GM23338 (cell line): ENCODE measurements at regions not wholly inside any gene's neighbourhood (a gene's known extent, or its start where the extent isn't known, plus 50 kb on each side); places are given as distances from the start of the nearest gene placed in this dataset.

Source experiments
- ATAC-seq: fragments of 200-7000 bp; cut with Tn5 transposase; 3 replicates; pipeline ENCODE4 v1.9.1; 2020
- DNase-seq: peaks from one replicate; pipeline ENCODE4 v3.0.0-alpha.2; 2015; ENCODE audit warnings: low spot score
- H2AFZ ChIP-seq: fragments of 200-600 bp; sonication (generic); 2 replicates; pipeline ENCODE4 v1.8.0; 2016; ENCODE audit warnings: antibody characterized with exemption, mild to moderate bottlenecking, moderate library complexity
- H3F3A ChIP-seq: fragments of 200-600 bp; sonication (generic); replicated peaks from 2 replicates; pipeline ENCODE4 v1.8.0; 2017; ENCODE audit warnings: antibody characterized with exemption, mixed run types, low read depth
- H3K27ac ChIP-seq: fragments of 200-600 bp; sonication (generic); 2 replicates; pipeline ENCODE4 v1.6.1; 2016; ENCODE audit warnings: low read depth
- H3K27me3 ChIP-seq: fragments of 200-600 bp; sonication (generic); 2 replicates; pipeline ENCODE4 v1.8.0; 2016; ENCODE audit warnings: mild to moderate bottlenecking, mixed run types, moderate library complexity; ENCODE audit not compliant: insufficient read depth
- H3K36me3 ChIP-seq: fragments of 200-600 bp; sonication (generic); 2 replicates; pipeline ENCODE4 v1.8.0; 2016; ENCODE audit warnings: mild to moderate bottlenecking; ENCODE audit not compliant: insufficient read depth
- H3K4me1 ChIP-seq: fragments of 200-600 bp; sonication (generic); 2 replicates; pipeline ENCODE4 v1.8.0; 2016; ENCODE audit warnings: mild to moderate bottlenecking, moderate library complexity; ENCODE audit not compliant: insufficient read depth
- H3K4me2 ChIP-seq: fragments of 200-600 bp; sonication (generic); 2 replicates; pipeline ENCODE4 v1.7.1; 2017; ENCODE audit warnings: mixed run types
- H3K4me3 ChIP-seq: fragments of 200-600 bp; sonication (generic); 2 replicates; pipeline ENCODE4 v1.6.1; 2016; ENCODE audit warnings: mixed run types
- H3K79me2 ChIP-seq: fragments of 200-600 bp; sonication (generic); replicated peaks from 2 replicates; pipeline ENCODE4 v1.8.0; 2017; ENCODE audit warnings: mild to moderate bottlenecking; ENCODE audit not compliant: insufficient read depth
- H3K9me2 ChIP-seq: fragments of 200-600 bp; sonication (generic); 2 replicates; pipeline ENCODE4 v1.8.0; 2017; ENCODE audit not compliant: insufficient read depth
- H4K20me1 ChIP-seq: fragments of 200-600 bp; sonication (generic); replicated peaks from 2 replicates; pipeline ENCODE4 v1.8.0; 2017; ENCODE audit warnings: mild to moderate bottlenecking; ENCODE audit not compliant: insufficient read depth
- H3K27ac Mint-ChIP-seq: 2 replicates; pipeline ENCODE4 v1.8.0; 2020; ENCODE audit warnings: inconsistent platforms, mild to moderate bottlenecking, moderate library complexity, mixed read lengths
- H3K27me3 Mint-ChIP-seq: 3 replicates; pipeline ENCODE4 v1.8.0; 2022; ENCODE audit warnings: low read depth, mild to moderate bottlenecking, moderate library complexity, mixed read lengths, inconsistent platforms; ENCODE audit not compliant: insufficient read depth, poor library complexity
- H3K36me3 Mint-ChIP-seq: 3 replicates; pipeline ENCODE4 v1.8.0; 2021; ENCODE audit warnings: low read depth, mild to moderate bottlenecking, inconsistent platforms, moderate library complexity, mixed read lengths
- H3K4me1 Mint-ChIP-seq: 3 replicates; pipeline ENCODE4 v1.8.0; 2020; ENCODE audit warnings: mild to moderate bottlenecking, inconsistent platforms, mixed read lengths
- H3K4me3 Mint-ChIP-seq: 3 replicates; pipeline ENCODE4 v1.8.0; 2021; ENCODE audit warnings: moderate library complexity, mild to moderate bottlenecking, inconsistent platforms, mixed read lengths
- H3K9me3 Mint-ChIP-seq: 3 replicates; pipeline ENCODE4 v1.8.0; 2020; ENCODE audit warnings: moderate library complexity, mild to moderate bottlenecking, inconsistent platforms, mixed read lengths
- CREB1 ChIP-seq: fragments of 250-450 bp; sonication (Bioruptor Pico); IDR thresholded peaks from 2 replicates; pipeline ENCODE4 v1.5.0; 2020; ENCODE audit warnings: low read depth, mild to moderate bottlenecking, moderate library complexity
- CTCF ChIP-seq, 2 experiments: fragments of 200-600 bp in 1 of 2; sonication (generic) in 1 of 2; conservative IDR thresholded peaks; 2 replicates each; pipeline versions ENCODE4 v1.5.1 to v1.6.1; 2016 to 2017; ENCODE audit warnings: antibody characterized with exemption in 2 of 2, low read depth in 2 of 2, mild to moderate bottlenecking in 2 of 2, moderate library complexity in 1 of 2
- ETS1 ChIP-seq: IDR thresholded peaks from 2 replicates; pipeline ENCODE4 v1.6.1; 2016; ENCODE audit warnings: antibody characterized with exemption
- EZH2 ChIP-seq: fragments of 200-600 bp; sonication (generic); IDR thresholded peaks from one replicate; pipeline ENCODE4 v1.8.0; 2017; ENCODE audit warnings: antibody characterized with exemption, mild to moderate bottlenecking, low read depth; ENCODE audit not compliant: unreplicated experiment
- EZH2phosphoT487 ChIP-seq: fragments of 200-600 bp; sonication (generic); IDR thresholded peaks from one replicate; pipeline ENCODE4 v1.8.1; 2018; ENCODE audit warnings: antibody characterized with exemption; ENCODE audit not compliant: unreplicated experiment
- JUNB ChIP-seq: IDR thresholded peaks from one replicate; pipeline ENCODE4 v1.6.1; 2016; ENCODE audit warnings: antibody characterized with exemption; ENCODE audit not compliant: unreplicated experiment
- NANOG ChIP-seq: IDR thresholded peaks from 2 replicates; pipeline ENCODE4 v1.6.1; 2016; ENCODE audit warnings: antibody characterized with exemption, borderline replicate concordance
- POLR2AphosphoS5 ChIP-seq: IDR thresholded peaks from 2 replicates; pipeline ENCODE4 v1.6.1; 2016; ENCODE audit warnings: antibody characterized with exemption, low read depth
- REST ChIP-seq: IDR thresholded peaks from one replicate; pipeline ENCODE4 v1.6.1; 2018; ENCODE audit warnings: antibody characterized with exemption; ENCODE audit not compliant: unreplicated experiment
- STAT1 ChIP-seq: IDR thresholded peaks from one replicate; pipeline ENCODE4 v1.6.1; 2016; ENCODE audit warnings: antibody characterized with exemption; ENCODE audit not compliant: unreplicated experiment
- ZNF114 ChIP-seq: fragments of 250-450 bp; sonication (Bioruptor Pico); IDR thresholded peaks from 2 replicates; pipeline ENCODE4 v1.5.0; 2020; ENCODE audit warnings: mild to moderate bottlenecking, moderate library complexity
- ZNF331 ChIP-seq: fragments of 250-450 bp; sonication (Bioruptor Pico); IDR thresholded peaks from 2 replicates; pipeline ENCODE4 v1.5.0; 2020; ENCODE audit warnings: low read depth, mild to moderate bottlenecking, moderate library complexity
- ZNF462 ChIP-seq: fragments of 250-450 bp; sonication (Bioruptor Pico); IDR thresholded peaks from 2 replicates; pipeline ENCODE4 v1.5.0; 2020; ENCODE audit warnings: mild to moderate bottlenecking, moderate library complexity

- Histone ChIP-seq H3K4me3 (no peak overlapping the region), H3K27ac (no peak overlapping the region), H3K27me3 (no peaks in the 10 kb centered on the region), H3K9me2 (no peaks in the 10 kb centered on the region), H3K4me2 (no peak overlapping the region), H4K20me1 (no peaks in the 10 kb centered on the region), H3K36me3 (no peaks in the 10 kb centered on the region), H2AFZ (no peak overlapping the region), H3F3A (no peaks in the 10 kb centered on the region), H3K79me2 (no peaks in the 10 kb centered on the region), H3K4me1 (no peaks in the 10 kb centered on the region)
- ATAC-seq (no peak), DNase-seq (no peak)
- Mint-ChIP-seq H3K36me3 (no peaks in the 10 kb centered on the region), H3K27ac (no peak overlapping the region), H3K4me3 (no peak overlapping the region), H3K4me1 (peaks cover 7% of the 10 kb centered on the region), H3K9me3 (no peaks in the 10 kb centered on the region), H3K27me3 (peaks cover 3% of the 10 kb centered on the region)
- TF ChIP-seq NANOG, result no peak
- TF ChIP-seq EZH2phosphoT487, result no peak
- no peak for TF ChIP-seq ZNF462
- no peak for TF ChIP-seq ETS1
- TF ChIP-seq ZNF331 (CRISPR knock-in tag), result no peak
- no peak for TF ChIP-seq ZNF114 (CRISPR knock-in tag)
- no peak for TF ChIP-seq JUNB
- TF ChIP-seq EZH2, result no peak
- no peak for TF ChIP-seq REST
- no peak for TF ChIP-seq CREB1 (CRISPR knock-in tag)
- TF ChIP-seq STAT1, result no peak
- no peak for TF ChIP-seq POLR2AphosphoS5
- TF ChIP-seq CTCF (conservative IDR thresholded peaks at IDR 0.05; ENCODE audit: low read depth in 2 of 2), result no peak
These were observed 727.1 kb upstream of the KLHL1 start for GRCh38 chr13:70835371-70835770.
